ENCODE measurements at regions not wholly inside any gene's neighbourhood (a gene's known extent, or its start where the extent isn't known, plus 50 kb on each side); places are given as distances from the start of the nearest gene placed in this dataset.
A peak's percentile ranks its signal among the peaks of the same experiment; 100 is the strongest.
"Not testable (repeated sequence)": the region's sequence is repeated elsewhere in the genome, so short reads cannot be mapped to it uniquely, and the experiment has no call there.

- DNase-seq: no peak
Measured at GRCh38 chr3:8020047-8020841, 481.4 kb upstream of the LMCD1 start.

GRCh38 chr3:8027954-8028353, 473.7 kb upstream of the LMCD1 start:
- no peak for DNase-seq

- DNase-seq: no peak
Measured at GRCh38 chr3:8050283-8050682, 451.3 kb upstream of the LMCD1 start.

GRCh38 chr3:8052659-8053058, 449.0 kb upstream of the LMCD1 start:
- no peak for DNase-seq

GRCh38 chr3:8068135-8068534, 433.5 kb upstream of the LMCD1 start:
- DNase-seq: not testable (repeated sequence)

- DNase-seq: no peak
Measured at GRCh38 chr3:8069471-8069870, 432.2 kb upstream of the LMCD1 start.

DNA sequence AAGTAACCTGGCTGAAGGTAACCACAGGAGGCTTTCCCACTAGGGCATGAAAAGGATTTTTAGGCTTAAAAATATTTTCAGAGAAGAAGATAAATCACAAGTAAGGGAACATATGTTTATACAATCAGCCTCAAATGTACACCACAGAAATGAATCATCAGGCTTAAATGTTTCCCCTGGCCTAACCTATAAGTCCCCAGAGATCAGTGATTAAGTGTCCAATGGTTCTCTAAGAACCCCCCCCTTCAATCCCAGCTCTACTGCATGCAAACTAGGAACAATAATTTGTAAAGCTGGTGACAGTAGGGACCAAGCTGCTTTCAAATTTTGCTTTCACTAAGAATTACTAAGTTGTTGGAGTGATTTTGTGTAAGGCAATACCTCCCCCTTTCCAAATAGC, 431.6 kb upstream of the LMCD1 start:
- no peak for DNase-seq

GRCh38 chr3:8074740-8075139, 426.9 kb upstream of the LMCD1 start:
- DNase-seq: not testable (repeated sequence)

GRCh38 chr3:8077126-8077525, 424.5 kb upstream of the LMCD1 start:
- no peak for DNase-seq

- no peak for DNase-seq
Measured at GRCh38 chr3:8080464-8080863, 421.2 kb upstream of the LMCD1 start.

DNA sequence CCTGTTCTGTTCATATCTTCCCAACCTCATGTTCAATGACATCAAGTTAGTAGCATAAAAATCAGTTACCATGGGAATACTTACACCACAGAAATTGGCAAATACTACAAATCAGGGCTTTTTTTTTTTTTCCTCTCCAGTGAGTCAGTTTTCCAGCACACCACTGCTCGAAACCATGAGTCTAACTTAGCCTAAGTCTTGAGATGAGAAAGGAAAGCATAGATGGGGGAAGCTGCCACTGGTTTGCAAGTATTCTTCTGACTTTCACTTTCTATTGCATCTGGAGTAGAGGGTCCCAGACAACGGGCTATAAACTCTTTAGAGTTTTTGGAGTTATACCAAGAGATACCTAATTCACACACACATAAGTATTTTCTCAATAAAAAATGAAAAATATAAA, 416.1 kb upstream of the LMCD1 start:
- no peak for DNase-seq

- no peak for DNase-seq
Measured at GRCh38 chr3:8087951-8088350, 413.7 kb upstream of the LMCD1 start.

DNA sequence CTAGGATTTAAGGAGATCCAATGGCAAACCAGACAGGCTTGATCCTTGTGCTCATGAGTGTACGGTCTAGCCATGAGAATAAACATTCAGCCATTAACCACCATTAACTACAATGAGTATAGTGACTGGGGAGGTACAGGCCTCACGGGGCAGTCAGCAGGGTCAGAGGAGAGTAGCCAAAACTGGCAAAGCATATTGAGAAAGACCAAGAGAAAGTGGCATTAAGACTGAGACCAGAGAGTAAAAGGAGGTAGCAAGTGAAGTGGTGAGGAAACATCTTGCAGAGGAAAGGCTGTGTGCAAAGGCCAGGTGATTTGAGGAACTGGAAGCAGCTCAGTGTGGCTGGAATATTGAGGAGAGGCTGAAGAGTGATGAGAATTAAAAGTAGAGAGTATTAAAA, 407.2 kb upstream of the LMCD1 start:
- no peak for DNase-seq

DNA sequence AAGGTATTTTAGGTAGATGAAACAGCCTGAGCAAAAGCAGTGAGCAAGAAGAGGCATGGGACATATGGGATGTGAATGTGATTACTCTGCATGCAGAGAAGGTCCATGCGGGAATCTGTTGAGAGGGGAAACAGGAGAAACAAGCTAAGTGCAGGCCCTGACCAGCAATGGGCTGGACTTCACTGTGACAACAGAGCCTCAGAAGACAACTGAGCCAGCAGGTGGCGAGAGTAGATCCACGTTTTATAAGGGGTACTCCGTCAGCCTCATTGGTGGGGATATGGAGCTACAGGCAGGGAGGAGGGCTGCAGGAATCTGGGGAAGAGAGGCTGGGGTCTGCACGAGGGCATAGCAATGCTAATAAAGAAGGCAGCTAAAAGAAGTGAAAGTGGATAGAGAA, 405.9 kb upstream of the LMCD1 start:
- DNase-seq: no peak

GRCh38 chr3:8097690-8098089, 403.9 kb upstream of the LMCD1 start:
- DNase-seq: no peak

GRCh38 chr3:8103954-8104353, 397.7 kb upstream of the LMCD1 start:
- DNase-seq: no peak

DNA sequence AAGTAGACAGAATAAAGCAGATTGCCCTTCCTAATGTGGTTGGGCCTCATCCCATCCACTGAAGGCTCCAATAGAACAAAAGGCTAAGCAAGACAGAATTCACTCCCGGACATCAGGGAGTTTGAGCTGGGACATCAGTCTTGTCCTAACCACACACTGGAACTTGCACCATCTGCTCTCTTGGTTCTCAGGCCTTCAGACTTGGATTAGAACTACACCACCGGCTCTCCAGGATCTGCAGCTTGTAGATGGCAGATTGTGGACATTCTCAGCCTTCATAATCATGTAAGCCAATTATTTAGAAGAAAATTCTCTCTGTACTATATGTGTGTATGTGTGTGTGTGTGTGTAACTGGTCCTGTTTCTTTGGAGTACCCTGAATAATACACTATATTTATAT, 394.7 kb upstream of the LMCD1 start:
- no peak for DNase-seq

DNA sequence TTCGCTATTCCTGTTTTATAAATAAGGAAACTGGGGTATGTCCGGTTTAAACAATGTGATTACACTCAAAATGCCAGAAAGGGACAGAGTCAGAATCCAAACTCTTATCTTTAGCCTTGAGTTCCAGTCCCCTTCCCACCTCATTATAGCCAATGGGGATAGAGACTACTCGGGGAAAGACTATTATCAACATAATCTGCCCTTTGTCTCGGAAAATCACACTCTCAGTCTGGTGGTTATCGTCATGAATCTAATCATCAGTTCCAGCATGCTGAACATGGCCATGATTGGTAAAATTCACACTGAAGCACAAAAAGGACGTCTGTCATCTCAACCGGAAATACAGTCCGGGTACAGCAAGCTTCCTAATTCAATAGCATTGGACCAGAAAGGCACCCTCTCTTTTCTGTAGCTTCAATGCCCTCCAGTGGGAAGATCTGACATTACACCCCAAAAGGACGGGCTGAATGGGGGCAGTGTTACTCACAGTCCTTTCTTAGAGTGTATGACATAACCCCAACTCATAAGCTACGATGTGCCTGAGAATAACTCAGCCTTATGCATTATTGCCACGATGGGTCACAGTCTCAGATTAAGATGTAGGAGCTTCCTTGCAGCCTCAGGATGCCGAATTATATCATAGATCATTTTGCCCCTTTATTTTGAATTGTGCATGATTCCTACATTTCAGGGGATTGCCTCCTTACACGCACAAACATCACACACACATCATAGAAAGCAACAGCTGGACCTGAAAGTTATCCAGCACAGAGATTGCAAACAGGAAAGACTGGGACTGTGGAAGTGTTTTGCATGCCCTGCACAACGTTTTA, 390.4 kb upstream of the LMCD1 start:
- peak; percentile 44 for DNase-seq

- no peak for DNase-seq
Measured at GRCh38 chr3:8112587-8112986, 389.0 kb upstream of the LMCD1 start.

- no peak for DNase-seq
Measured at GRCh38 chr3:8113626-8114025, 388.0 kb upstream of the LMCD1 start.

DNA sequence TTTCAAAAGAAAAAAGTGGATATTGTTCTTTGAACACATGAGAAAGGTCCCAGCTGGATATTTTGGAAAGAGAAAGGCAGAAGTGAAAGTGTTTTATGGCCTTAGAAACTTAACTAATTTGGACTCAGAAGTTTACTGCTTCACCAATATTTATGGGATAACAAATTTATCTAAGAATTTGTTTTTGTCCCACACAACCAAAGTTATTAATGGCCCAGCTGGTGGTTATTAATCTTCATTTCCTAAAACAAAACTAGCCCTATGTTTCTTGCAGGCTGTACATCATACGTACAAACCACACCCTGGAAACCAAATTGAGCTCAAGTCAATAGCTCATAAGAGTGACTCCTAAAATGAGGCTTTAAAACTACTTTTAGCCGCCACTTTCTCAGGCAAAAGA, 372.9 kb upstream of the LMCD1 start:
- no peak for DNase-seq

GRCh38 chr3:8136553-8136952, 365.1 kb upstream of the LMCD1 start:
- DNase-seq: no peak

DNA sequence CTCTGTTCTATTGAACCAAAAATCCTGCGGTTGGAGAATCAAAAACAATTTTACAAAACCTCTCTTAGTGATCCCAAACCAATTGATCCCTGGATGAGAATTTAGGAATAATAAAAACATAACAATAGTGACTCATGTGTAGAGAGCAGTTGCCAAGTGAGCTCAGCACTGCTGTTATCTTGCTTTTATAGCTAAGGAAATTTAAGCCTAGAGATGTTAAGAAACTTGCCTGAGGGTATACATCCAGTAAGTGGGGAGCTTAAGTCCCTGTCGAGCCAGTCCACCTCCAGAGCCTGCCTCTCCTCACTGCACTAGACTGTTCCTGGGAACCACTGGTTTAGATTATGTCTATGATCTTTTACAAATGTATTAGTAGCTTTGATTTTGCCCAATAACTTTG, 358.4 kb upstream of the LMCD1 start:
- no peak for DNase-seq

GRCh38 chr3:8145661-8146060, 356.0 kb upstream of the LMCD1 start:
- no peak for DNase-seq

Data from KG1 (cell line).